ENCODE measurements at regions not wholly inside any gene's neighbourhood (a gene's known extent, or its start where the extent isn't known, plus 50 kb on each side); places are given as distances from the start of the nearest gene placed in this dataset.

- in situ Hi-C loops (cut with HindIII; ENCODE audit: extremely low pct_ligation_motif_present, low pct_unique_long_range_greater_than_20kb) (no loop called here), intact Hi-C loops (cut with micrococcal nuclease; ENCODE audit: unreplicated experiment) (no loop called here)
- H3K27ac ChIP-seq (ENCODE audit: extremely low read length, insufficient read depth, low read length), result no peak overlapping the region
- no peaks in the 10 kb centered on the region for H3K79me2 ChIP-seq (ENCODE audit: insufficient read depth, low read length)
- POLR2A ChIA-PET, result no interaction called here
- no peak overlapping the region for H3K9ac ChIP-seq (ENCODE audit: insufficient read depth, low read depth, low read length)
- no peak overlapping the region for H2AFZ ChIP-seq (ENCODE audit: low read length)
- H3K36me3 ChIP-seq (replicated peaks in 1 of 2; ENCODE audit: control insufficient read depth in 1 of 2, insufficient read depth in 2 of 2, low read length in 2 of 2), result no peaks in the 10 kb centered on the region
- H3K4me1 ChIP-seq (ENCODE audit: insufficient read depth, low read length), result no peaks in the 10 kb centered on the region
- TF ChIP-seq TCF7L2 (IDR thresholded peaks at IDR 0.05; ENCODE audit: low read depth, low read length) (no peak), ATF7-NPFF (CRISPR knock-in tag; IDR thresholded peaks at IDR 0.05; ENCODE audit: low read depth) (no peak)
- TF ChIP-seq, protein P1, sequence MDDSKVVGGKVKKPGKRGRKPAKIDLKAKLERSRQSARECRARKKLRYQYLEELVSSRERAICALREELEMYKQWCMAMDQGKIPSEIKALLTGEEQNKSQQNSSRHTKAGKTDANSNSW (CRISPR knock-in tag; IDR thresholded peaks at IDR 0.05; ENCODE audit: borderline replicate concordance), result no peak
- ATAC-seq (no peak), DNase-seq (ENCODE audit: low spot score) (no peak), FAIRE-seq (no peak)
- BruUV-seq (replicated peaks), result no TSS peak
- CTCF ChIA-PET (ENCODE audit: low intra/inter-chr PET ratio, low total read pairs), result no interaction called here
- no peaks in the 10 kb centered on the region for H4K20me1 ChIP-seq (ENCODE audit: insufficient read depth, low read length)
- 0% methylated on average over 5 of the region's 5 CpGs for WGBS (ENCODE audit: low lambda C conversion rate)
- H3K4me3 ChIP-seq (replicated peaks in 1 of 3; ENCODE audit: insufficient read depth in 1 of 3, low read depth in 2 of 3, low read length in 3 of 3), result no peak overlapping the region
- H3K9me3 ChIP-seq (ENCODE audit: low read length), result no peaks in the 10 kb centered on the region
- H3K27me3 ChIP-seq (ENCODE audit: control insufficient read depth in 1 of 2, insufficient read depth in 2 of 2, low read length in 2 of 2), result no peaks in the 10 kb centered on the region
- H3K4me2 ChIP-seq (ENCODE audit: low read depth, low read length), result no peak overlapping the region
These were observed 1010.3 kb upstream of the TENM4 start for GRCh38 chr11:80451105-80451504.

- ATAC-seq (no peak), DNase-seq (ENCODE audit: low spot score) (no peak), FAIRE-seq (no peak)
- ChIA-PET CTCF (ENCODE audit: low intra/inter-chr PET ratio, low total read pairs) (no interaction called here), POLR2A (no interaction called here)
- Histone ChIP-seq H3K27ac (ENCODE audit: extremely low read length, insufficient read depth, low read length) (no peak overlapping the region), H3K9me3 (ENCODE audit: low read length) (no peaks in the 10 kb centered on the region), H3K27me3 (ENCODE audit: control insufficient read depth in 1 of 2, insufficient read depth in 2 of 2, low read length in 2 of 2) (no peaks in the 10 kb centered on the region), H4K20me1 (ENCODE audit: insufficient read depth, low read length) (no peaks in the 10 kb centered on the region), H3K4me1 (ENCODE audit: insufficient read depth, low read length) (no peaks in the 10 kb centered on the region), H3K9ac (ENCODE audit: insufficient read depth, low read depth, low read length) (no peak overlapping the region), H3K4me3 (replicated peaks in 1 of 3; ENCODE audit: insufficient read depth in 1 of 3, low read depth in 2 of 3, low read length in 3 of 3) (no peak overlapping the region), H2AFZ (ENCODE audit: low read length) (no peak overlapping the region), H3K36me3 (replicated peaks in 1 of 2; ENCODE audit: control insufficient read depth in 1 of 2, insufficient read depth in 2 of 2, low read length in 2 of 2) (no peaks in the 10 kb centered on the region), H3K79me2 (ENCODE audit: insufficient read depth, low read length) (no peaks in the 10 kb centered on the region), H3K4me2 (ENCODE audit: low read depth, low read length) (no peak overlapping the region)
- in situ Hi-C loops (cut with HindIII; ENCODE audit: extremely low pct_ligation_motif_present, low pct_unique_long_range_greater_than_20kb), result no loop called here
- intact Hi-C loops (cut with micrococcal nuclease; ENCODE audit: unreplicated experiment), result no loop called here
- TF ChIP-seq RNF2 (conservative IDR thresholded peaks at IDR 0.05; ENCODE audit: low read depth), result no peak
- TF ChIP-seq SETDB1 (CRISPR knock-in tag; IDR thresholded peaks at IDR 0.05; ENCODE audit: borderline replicate concordance), result no peak
- TF ChIP-seq, protein P2, sequence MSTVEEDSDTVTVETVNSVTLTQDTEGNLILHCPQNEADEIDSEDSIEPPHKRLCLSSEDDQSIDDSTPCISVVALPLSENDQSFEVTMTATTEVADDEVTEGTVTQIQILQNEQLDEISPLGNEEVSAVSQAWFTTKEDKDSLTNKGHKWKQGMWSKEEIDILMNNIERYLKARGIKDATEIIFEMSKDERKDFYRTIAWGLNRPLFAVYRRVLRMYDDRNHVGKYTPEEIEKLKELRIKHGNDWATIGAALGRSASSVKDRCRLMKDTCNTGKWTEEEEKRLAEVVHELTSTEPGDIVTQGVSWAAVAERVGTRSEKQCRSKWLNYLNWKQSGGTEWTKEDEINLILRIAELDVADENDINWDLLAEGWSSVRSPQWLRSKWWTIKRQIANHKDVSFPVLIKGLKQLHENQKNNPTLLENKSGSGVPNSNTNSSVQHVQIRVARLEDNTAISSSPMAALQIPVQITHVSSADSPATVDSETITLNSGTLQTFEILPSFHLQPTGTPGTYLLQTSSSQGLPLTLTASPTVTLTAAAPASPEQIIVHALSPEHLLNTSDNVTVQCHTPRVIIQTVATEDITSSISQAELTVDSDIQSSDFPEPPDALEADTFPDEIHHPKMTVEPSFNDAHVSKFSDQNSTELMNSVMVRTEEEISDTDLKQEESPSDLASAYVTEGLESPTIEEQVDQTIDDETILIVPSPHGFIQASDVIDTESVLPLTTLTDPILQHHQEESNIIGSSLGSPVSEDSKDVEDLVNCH (CRISPR knock-in tag; IDR thresholded peaks at IDR 0.05), result no peak
- TF ChIP-seq PHF5A (CRISPR knock-in tag; IDR thresholded peaks at IDR 0.05; ENCODE audit: low read depth, unreplicated experiment), result no peak
- TF ChIP-seq DMAP1 (CRISPR knock-in tag; IDR thresholded peaks at IDR 0.05), result no peak
- TF ChIP-seq SSRP1 (CRISPR knock-in tag; IDR thresholded peaks at IDR 0.05), result no peak
- no TSS peak for BruUV-seq (replicated peaks)
- 19% methylated on average over 2 of the region's 2 CpGs for WGBS (ENCODE audit: low lambda C conversion rate)
These were observed 1007.9 kb upstream of the TENM4 start for GRCh38 chr11:80448709-80449108.
